ENCODE measurements at regions not wholly inside any gene's neighbourhood (a gene's known extent, or its start where the extent isn't known, plus 50 kb on each side); places are given as distances from the start of the nearest gene placed in this dataset.
"Not testable (repeated sequence)": the region's sequence is repeated elsewhere in the genome, so short reads cannot be mapped to it uniquely, and the experiment has no call there.

- no peak for DNase-seq
Measured at GRCh38 chr6:140354296-140354695, 979.8 kb upstream of the CITED2 start.

- no peak for DNase-seq
Measured at GRCh38 chr6:140353536-140353935, 979.1 kb upstream of the CITED2 start.

- no peak for DNase-seq
Measured at GRCh38 chr6:140346428-140346827, 972.0 kb upstream of the CITED2 start.

GRCh38 chr6:140345935-140346334 lies 971.5 kb upstream of the CITED2 start:
- no peak for DNase-seq

GRCh38 chr6:140344142-140344913 lies 969.9 kb upstream of the CITED2 start:
- no peak for DNase-seq

GRCh38 chr6:140343128-140343527 lies 968.7 kb upstream of the CITED2 start:
- DNase-seq = no peak

- no peak for DNase-seq
Measured at GRCh38 chr6:140341272-140341671, 966.8 kb upstream of the CITED2 start.

- DNase-seq = no peak
Measured at GRCh38 chr6:140340795-140341194, 966.3 kb upstream of the CITED2 start.

- not testable (repeated sequence) for DNase-seq
Measured at GRCh38 chr6:140339084-140339483, 964.6 kb upstream of the CITED2 start.

- no peak for DNase-seq
Measured at GRCh38 chr6:140321891-140322290, 947.4 kb upstream of the CITED2 start.

GRCh38 chr6:140320081-140321080 lies 945.9 kb upstream of the CITED2 start:
- DNase-seq = no peak

- DNase-seq = no peak
Measured at GRCh38 chr6:140319209-140319608, 944.8 kb upstream of the CITED2 start.

GRCh38 chr6:140318408-140318807 lies 944.0 kb upstream of the CITED2 start:
- DNase-seq = no peak

GRCh38 chr6:140317950-140318349 lies 943.5 kb upstream of the CITED2 start:
- DNase-seq = no peak

- no peak for DNase-seq
Measured at GRCh38 chr6:140316966-140317365, 942.5 kb upstream of the CITED2 start.

- no peak for DNase-seq
Measured at GRCh38 chr6:140314682-140315081, 940.2 kb upstream of the CITED2 start.

- DNase-seq = no peak
Measured at GRCh38 chr6:140311146-140311545, 936.7 kb upstream of the CITED2 start.

- no peak for DNase-seq
Measured at GRCh38 chr6:140303218-140303949, 928.9 kb upstream of the CITED2 start.

- no peak for DNase-seq
Measured at GRCh38 chr6:140300331-140300730, 925.9 kb upstream of the CITED2 start.

- DNase-seq = no peak
Measured at GRCh38 chr6:140289186-140289585, 914.7 kb upstream of the CITED2 start.

- DNase-seq = no peak
Measured at GRCh38 chr6:140285998-140286690, 911.7 kb upstream of the CITED2 start.

GRCh38 chr6:140285471-140285870 lies 911.0 kb upstream of the CITED2 start:
- no peak for DNase-seq

GRCh38 chr6:140284871-140285270 lies 910.4 kb upstream of the CITED2 start:
- no peak for DNase-seq
